KMS-11 (cell line): ENCODE measurements at regions not wholly inside any gene's neighbourhood (a gene's known extent, or its start where the extent isn't known, plus 50 kb on each side); places are given as distances from the start of the nearest gene placed in this dataset.

ENCODE experiments used
- H2AFZ ChIP-seq: fragments of 200-600 bp; sonication (generic); 2 replicates; pipeline ENCODE4 v1.6.1; 2016; ENCODE audit warnings: antibody characterized with exemption, mixed run types, low read depth
- H3K27ac ChIP-seq: fragments of 200-600 bp; sonication (generic); 2 replicates; pipeline ENCODE4 v1.6.1; 2016; ENCODE audit warnings: mild to moderate bottlenecking, mixed run types
- H3K27me3 ChIP-seq: fragments of 200-600 bp; sonication (generic); 2 replicates; pipeline ENCODE4 v1.6.1; 2017; ENCODE audit warnings: mild to moderate bottlenecking, low read depth, mixed run types, moderate library complexity; ENCODE audit not compliant: insufficient read depth
- H3K36me3 ChIP-seq: fragments of 200-600 bp; sonication (generic); 2 replicates; pipeline ENCODE4 v1.6.1; 2017; ENCODE audit warnings: mild to moderate bottlenecking, mixed run types; ENCODE audit not compliant: insufficient read depth
- H3K4me1 ChIP-seq: fragments of 200-600 bp; sonication (generic); 2 replicates; pipeline ENCODE4 v1.6.1; 2016; ENCODE audit warnings: mild to moderate bottlenecking, low read depth, mixed run types; ENCODE audit not compliant: poor library complexity, severe bottlenecking
- H3K4me2 ChIP-seq: fragments of 200-600 bp; sonication (generic); 2 replicates; pipeline ENCODE4 v1.7.0; 2016; ENCODE audit warnings: mild to moderate bottlenecking, mixed run types
- H3K4me3 ChIP-seq: fragments of 200-600 bp; sonication (generic); IDR thresholded peaks from 2 replicates; pipeline ENCODE4 v1.6.1; 2017; ENCODE audit warnings: low read depth, low read length, mixed read lengths; ENCODE audit not compliant: insufficient read depth
- H3K79me2 ChIP-seq: fragments of 200-600 bp; sonication (generic); 2 replicates; pipeline ENCODE4 v1.6.1; 2016; ENCODE audit warnings: low read depth, mixed run types; ENCODE audit not compliant: insufficient read depth
- H3K9ac ChIP-seq: fragments of 200-600 bp; sonication (generic); 2 replicates; pipeline ENCODE4 v1.6.1; 2016; ENCODE audit warnings: mild to moderate bottlenecking, mixed run types
- H4K20me1 ChIP-seq: fragments of 200-600 bp; sonication (generic); 2 replicates; pipeline ENCODE4 v1.6.1; 2016; ENCODE audit warnings: mild to moderate bottlenecking, mixed run types; ENCODE audit not compliant: insufficient read depth
- CTCF ChIP-seq: fragments of 200-600 bp; sonication (generic); conservative IDR thresholded peaks from 2 replicates; pipeline ENCODE4 v1.6.1; 2017; ENCODE audit warnings: low read depth, mild to moderate bottlenecking, antibody characterized with exemption, low read length, moderate library complexity, mixed read lengths

GRCh38 chr11:28939381-28939780 is 831.2 kb downstream of the METTL15 start:
- Histone ChIP-seq H3K27ac (no peak overlapping the region), H3K79me2 (no peaks in the 10 kb centered on the region)

GRCh38 chr11:28938091-28938490 is 829.9 kb downstream of the METTL15 start:
- no peak for TF ChIP-seq CTCF
- Histone ChIP-seq H3K27me3 (no peaks in the 10 kb centered on the region), H3K27ac (no peak overlapping the region), H3K9ac (no peak overlapping the region), H3K4me2 (no peak overlapping the region), H2AFZ (no peak overlapping the region), H3K4me1 (no peaks in the 10 kb centered on the region), H3K36me3 (no peaks in the 10 kb centered on the region), H4K20me1 (no peaks in the 10 kb centered on the region), H3K4me3 (no peak overlapping the region), H3K79me2 (no peaks in the 10 kb centered on the region)

More at GRCh38 chr11:28939381-28939780, 831.2 kb downstream of the METTL15 start:
- Histone ChIP-seq H4K20me1 (no peaks in the 10 kb centered on the region), H3K4me3 (no peak overlapping the region), H3K4me2 (no peak overlapping the region), H3K9ac (no peak overlapping the region), H2AFZ (no peak overlapping the region), H3K4me1 (no peaks in the 10 kb centered on the region), H3K36me3 (no peaks in the 10 kb centered on the region), H3K27me3 (no peaks in the 10 kb centered on the region)
- no peak for TF ChIP-seq CTCF

GRCh38 chr11:28932940-28933339 is 824.8 kb downstream of the METTL15 start:
- no peak for TF ChIP-seq CTCF
- H3K4me2 ChIP-seq: no peak overlapping the region
- H4K20me1 ChIP-seq: no peaks in the 10 kb centered on the region
- H3K9ac ChIP-seq: no peak overlapping the region
- H3K27me3 ChIP-seq: no peaks in the 10 kb centered on the region
- no peaks in the 10 kb centered on the region for H3K79me2 ChIP-seq
- no peaks in the 10 kb centered on the region for H3K4me1 ChIP-seq
- no peak overlapping the region for H3K4me3 ChIP-seq
- no peaks in the 10 kb centered on the region for H3K36me3 ChIP-seq
- H3K27ac ChIP-seq: no peak overlapping the region
- H2AFZ ChIP-seq: no peak overlapping the region

- Histone ChIP-seq H3K4me3 (no peak overlapping the region), H3K79me2 (no peaks in the 10 kb centered on the region)
Measured at GRCh38 chr11:28924004-28924403, 815.8 kb downstream of the METTL15 start.

More at GRCh38 chr11:28924004-28924403, 815.8 kb downstream of the METTL15 start:
- Histone ChIP-seq H3K27ac (no peak overlapping the region), H2AFZ (no peak overlapping the region), H3K36me3 (no peaks in the 10 kb centered on the region), H3K27me3 (no peaks in the 10 kb centered on the region), H4K20me1 (no peaks in the 10 kb centered on the region), H3K4me2 (no peak overlapping the region), H3K9ac (no peak overlapping the region), H3K4me1 (no peaks in the 10 kb centered on the region)
- no peak for TF ChIP-seq CTCF
